Naive thymus-derived CD4-positive, alpha-beta T cell (primary cell): ENCODE measurements at regions not wholly inside any gene's neighbourhood (a gene's known extent, or its start where the extent isn't known, plus 50 kb on each side); places are given as distances from the start of the nearest gene placed in this dataset.
"Not testable (repeated sequence)": the region's sequence is repeated elsewhere in the genome, so short reads cannot be mapped to it uniquely, and the experiment has no call there.

ENCODE experiments used
- ATAC-seq: fragments of 150-1000 bp; cut with Tn5 transposase; 2 replicates; pipeline ENCODE4 v1.10.0; 2021; ENCODE audit warnings: mild to moderate bottlenecking, moderate library complexity
- CTCF ChIA-PET: fragments of 350-600 bp; sonication (Branson Sonifier 250); formaldehyde crosslinking; loops from one replicate; lab custom pipeline; 2021; ENCODE audit warnings: antibody characterized with exemption; lab: Charles Lee
- POLR2A ChIA-PET: fragments of 350-600 bp; sonication (Branson Sonifier 250); formaldehyde crosslinking; loops from one replicate; lab custom pipeline; 2021; ENCODE audit warnings: antibody characterized with exemption, inconsistent platforms; lab: Charles Lee
- DNase-seq, 9 donors: peaks; one replicate each; pipeline versions ENCODE4 v3.0.0 to v3.0.0-alpha.2; 2020 to 2022; ENCODE audit warnings: mixed read lengths in 1 of 9
- H3K27ac ChIP-seq: one replicate; pipeline ENCODE4 v1.7.0; 2013; ENCODE audit warnings: mild to moderate bottlenecking, low read depth, low read length, moderate library complexity
- H3K27me3 ChIP-seq, 2 donors: one replicate each; pipeline ENCODE4 v1.7.0; 2013; ENCODE audit warnings: low read length in 2 of 2, mild to moderate bottlenecking in 2 of 2, moderate library complexity in 2 of 2; ENCODE audit not compliant: control insufficient read depth in 2 of 2, insufficient read depth in 2 of 2
- H3K36me3 ChIP-seq, 3 experiments: 1 replicate in 2 of 3; 2 replicates in 1 of 3; pipeline ENCODE4 v1.7.0; 2013; ENCODE audit warnings: low read length in 3 of 3, mild to moderate bottlenecking in 3 of 3, moderate library complexity in 1 of 3; ENCODE audit not compliant: insufficient read depth in 3 of 3, control insufficient read depth in 2 of 3
- H3K4me1 ChIP-seq, 2 donors: one replicate each; pipeline ENCODE4 v1.7.0; 2013; ENCODE audit warnings: low read length in 2 of 2, mild to moderate bottlenecking in 2 of 2, moderate library complexity in 1 of 2; ENCODE audit not compliant: control insufficient read depth in 2 of 2, insufficient read depth in 2 of 2
- H3K4me3 ChIP-seq: 2 replicates; pipeline ENCODE4 v1.7.0; 2013; ENCODE audit warnings: mild to moderate bottlenecking, low read length
- H3K9me3 ChIP-seq, 3 experiments: 1 replicate in 2 of 3; 2 replicates in 1 of 3; pipeline ENCODE4 v1.7.0; 2013; ENCODE audit warnings: low read length in 3 of 3; ENCODE audit not compliant: control insufficient read depth in 2 of 3
- H3K27ac Mint-ChIP-seq, 9 donors: one replicate each; pipeline ENCODE4 v1.8.0; 2020 to 2022; ENCODE audit warnings: mixed read lengths in 9 of 9, mild to moderate bottlenecking in 8 of 9, moderate library complexity in 5 of 9, inconsistent platforms in 2 of 9
- H3K27me3 Mint-ChIP-seq, 5 donors: one replicate each; pipeline ENCODE4 v1.8.0; 2021 to 2022; ENCODE audit warnings: mixed read lengths in 5 of 5, mild to moderate bottlenecking in 1 of 5
- H3K36me3 Mint-ChIP-seq, 5 donors: one replicate each; pipeline ENCODE4 v1.8.0; 2020 to 2022; ENCODE audit warnings: mixed read lengths in 5 of 5, mild to moderate bottlenecking in 3 of 5, inconsistent platforms in 1 of 5
- H3K4me1 Mint-ChIP-seq, 7 donors: one replicate each; pipeline ENCODE4 v1.8.0; 2020 to 2022; ENCODE audit warnings: mixed read lengths in 7 of 7, mild to moderate bottlenecking in 3 of 7, inconsistent platforms in 1 of 7
- H3K4me3 Mint-ChIP-seq, 10 donors: one replicate each; pipeline ENCODE4 v1.8.0; 2020 to 2022; ENCODE audit warnings: mild to moderate bottlenecking in 10 of 10, mixed read lengths in 10 of 10, moderate library complexity in 6 of 10, inconsistent platforms in 2 of 10
- H3K9me3 Mint-ChIP-seq, 11 donors: one replicate each; pipeline ENCODE4 v1.8.0; 2020 to 2022; ENCODE audit warnings: mixed read lengths in 11 of 11, mild to moderate bottlenecking in 4 of 11, inconsistent platforms in 1 of 11, moderate library complexity in 1 of 11
- intact Hi-C, 2 donors: fragments of 100-400 bp; cut with micrococcal nuclease; formaldehyde crosslinking; loops; one replicate each; pipeline ENCODE4 v1.15.1; 2023

DNA sequence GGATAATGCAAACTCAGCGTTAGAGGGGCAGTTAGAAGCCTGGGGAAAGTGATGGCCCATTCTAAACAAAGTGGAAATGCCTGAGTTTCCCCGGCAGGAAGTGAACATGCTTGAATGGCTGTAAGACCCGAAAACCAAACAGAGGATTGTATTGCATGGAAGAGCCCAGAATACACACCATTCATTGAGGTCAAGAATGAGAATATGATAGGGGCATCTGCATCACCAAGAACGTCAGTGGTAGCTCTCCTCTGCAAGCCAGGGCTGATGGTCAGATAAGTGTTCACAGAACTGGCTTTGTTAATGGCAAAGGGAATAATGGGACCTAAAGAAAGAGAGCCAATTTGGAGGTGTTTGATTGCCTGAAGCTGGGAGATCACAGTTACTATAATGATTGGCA, 663.4 kb downstream of the KHDRBS2 start:
- ATAC-seq (no peak), DNase-seq (no peak)
- Mint-ChIP-seq H3K4me3 (no peak overlapping the region), H3K36me3 (peaks cover 0 to 3% (median 0%) of the 10 kb centered on the region in 5 donors), H3K27me3 (no peaks in the 10 kb centered on the region), H3K4me1 (peaks cover 0 to 2% (median 0%) of the 10 kb centered on the region in 7 donors), H3K27ac (peak overlapping the region in 1 of 9 donors; percentile 31), H3K9me3 (peaks cover 5 to 48% (median 18%) of the 10 kb centered on the region in 11 donors)
- Histone ChIP-seq H3K27me3 (no peaks in the 10 kb centered on the region), H3K27ac (no peak overlapping the region), H3K36me3 (no peaks in the 10 kb centered on the region), H3K9me3 (peaks cover 0 to 4% (median 0%) of the 10 kb centered on the region in 3 experiments), H3K4me1 (no peaks in the 10 kb centered on the region), H3K4me3 (no peak overlapping the region)
- CTCF ChIA-PET: no interaction called here
- POLR2A ChIA-PET: no interaction called here
- intact Hi-C loops: no loop called here

DNA sequence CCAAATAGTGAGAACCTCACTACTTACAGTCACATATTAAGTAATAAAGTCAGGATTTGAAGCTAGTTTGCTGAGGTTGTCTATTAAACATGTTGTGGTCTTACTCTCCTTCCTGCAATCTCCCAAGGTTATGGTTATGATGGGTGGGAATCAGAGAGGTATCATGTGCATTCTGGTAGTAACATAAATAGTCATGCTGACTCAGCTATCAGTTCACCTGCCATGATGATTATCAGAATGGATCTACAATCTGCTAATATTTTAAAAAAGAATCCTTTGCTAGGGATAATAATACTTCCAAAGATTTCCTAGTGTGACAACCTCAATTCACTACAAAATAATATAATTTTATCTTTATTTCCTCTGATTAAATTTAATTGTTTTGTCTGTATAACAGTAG, 671.9 kb downstream of the KHDRBS2 start:
- no peaks in the 10 kb centered on the region for H3K27me3 ChIP-seq
- no peak for ATAC-seq
- DNase-seq: no peak
- no peak overlapping the region for H3K27ac ChIP-seq
- intact Hi-C loops: no loop called here
- Mint-ChIP-seq H3K36me3 (peaks cover 0 to 3% (median 0%) of the 10 kb centered on the region in 5 donors), H3K9me3 (peaks cover 0 to 8% (median 4%) of the 10 kb centered on the region in 11 donors), H3K4me1 (no peaks in the 10 kb centered on the region), H3K27me3 (no peaks in the 10 kb centered on the region), H3K27ac (no peak overlapping the region), H3K4me3 (no peak overlapping the region)
- H3K9me3 ChIP-seq: no peaks in the 10 kb centered on the region
- no peaks in the 10 kb centered on the region for H3K4me1 ChIP-seq
- POLR2A ChIA-PET: no interaction called here
- H3K36me3 ChIP-seq: no peaks in the 10 kb centered on the region
- CTCF ChIA-PET: no interaction called here
- H3K4me3 ChIP-seq: no peak overlapping the region

DNA sequence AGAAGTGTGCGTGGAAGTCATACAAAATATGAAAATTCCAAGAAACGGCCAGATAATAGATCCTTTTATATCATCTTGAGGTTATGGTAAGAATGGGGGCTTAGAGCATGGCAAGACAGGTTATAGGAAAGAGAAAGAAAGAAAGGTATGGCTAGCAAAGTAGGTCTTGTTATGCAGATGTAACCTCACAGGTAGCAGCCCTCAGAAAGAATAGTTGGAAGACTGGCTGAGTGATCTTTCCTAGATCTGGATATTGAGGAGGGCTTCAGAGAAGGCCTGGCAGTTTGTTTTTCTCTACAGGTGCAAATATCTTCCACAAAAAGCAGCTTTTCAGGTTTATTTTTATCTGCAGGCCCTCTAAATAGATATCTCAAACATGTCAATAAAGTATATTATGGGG, 679.5 kb downstream of the KHDRBS2 start:
- no peaks in the 10 kb centered on the region for H3K4me1 ChIP-seq
- no peaks in the 10 kb centered on the region for H3K27me3 ChIP-seq
- peaks cover 0 to 3% (median 0%) of the 10 kb centered on the region in 3 experiments for H3K9me3 ChIP-seq
- Mint-ChIP-seq H3K27me3 (no peaks in the 10 kb centered on the region), H3K9me3 (peaks cover 13 to 47% (median 27%) of the 10 kb centered on the region in 11 donors), H3K27ac (no peak overlapping the region), H3K4me3 (no peak overlapping the region), H3K36me3 (no peaks in the 10 kb centered on the region), H3K4me1 (no peaks in the 10 kb centered on the region)
- POLR2A ChIA-PET: no interaction called here
- DNase-seq (no peak), ATAC-seq (no peak)
- CTCF ChIA-PET: no interaction called here
- no peak overlapping the region for H3K27ac ChIP-seq
- intact Hi-C loops: no loop called here
- no peak overlapping the region for H3K4me3 ChIP-seq
- no peaks in the 10 kb centered on the region for H3K36me3 ChIP-seq

DNA sequence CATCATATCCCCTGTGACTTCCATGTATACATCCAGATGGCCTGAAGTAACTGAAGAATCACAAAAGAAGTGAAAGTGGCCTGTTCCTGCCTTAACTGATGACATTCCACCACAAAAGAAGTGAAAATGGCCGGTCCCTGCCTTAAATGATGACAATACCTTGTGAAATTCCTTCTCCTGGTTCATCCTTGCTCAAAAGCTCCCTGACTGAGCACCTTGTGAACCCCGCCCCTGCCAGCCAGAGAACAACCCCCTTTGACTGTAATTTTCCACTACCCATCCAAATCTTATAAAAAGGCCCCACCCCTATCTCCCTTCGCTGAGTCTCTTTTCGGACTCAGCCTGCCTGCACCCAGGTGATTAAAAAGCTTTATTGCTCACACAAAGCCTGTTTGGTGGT, 680.2 kb downstream of the KHDRBS2 start:
- H3K27ac ChIP-seq, H3K27me3 Mint-ChIP-seq, intact Hi-C loops, H3K36me3 ChIP-seq, H3K4me3 Mint-ChIP-seq, H3K36me3 Mint-ChIP-seq, ATAC-seq, CTCF ChIA-PET, DNase-seq, H3K4me3 ChIP-seq, H3K4me1 Mint-ChIP-seq, H3K9me3 ChIP-seq, H3K27ac Mint-ChIP-seq, H3K27me3 ChIP-seq, POLR2A ChIA-PET, H3K4me1 ChIP-seq: not testable (repeated sequence)
- H3K9me3 Mint-ChIP-seq: peaks cover 17 to 53% (median 30%) of the 10 kb centered on the region in 11 donors

DNA sequence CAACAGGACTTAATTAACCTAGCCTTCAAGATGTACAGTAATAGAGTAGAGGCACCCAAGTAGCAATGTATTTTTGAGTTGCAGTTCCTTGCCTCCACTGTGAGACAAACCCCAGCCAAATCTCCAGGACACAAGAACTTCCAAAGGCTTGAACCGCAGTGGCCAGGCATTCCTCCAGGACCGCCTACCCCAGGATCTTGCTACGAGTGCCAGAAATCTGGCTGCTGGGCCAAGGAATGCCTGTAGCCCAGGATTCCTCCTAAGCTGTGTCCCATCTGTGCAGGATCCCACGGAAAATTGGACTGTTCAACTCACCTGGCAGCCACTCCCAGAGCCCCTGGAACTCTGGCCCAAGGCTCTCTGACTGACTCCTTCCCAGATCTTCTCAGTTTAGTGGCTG, 683.9 kb downstream of the KHDRBS2 start:
- H3K27me3 Mint-ChIP-seq, H3K27me3 ChIP-seq, H3K4me3 Mint-ChIP-seq, H3K36me3 ChIP-seq, H3K36me3 Mint-ChIP-seq, H3K4me1 ChIP-seq, H3K4me3 ChIP-seq, ATAC-seq, H3K27ac ChIP-seq, CTCF ChIA-PET, H3K4me1 Mint-ChIP-seq, POLR2A ChIA-PET, intact Hi-C loops, H3K9me3 ChIP-seq, DNase-seq: not testable (repeated sequence)
- peak overlapping the region in 1 of 9 donors; percentile 18 for H3K27ac Mint-ChIP-seq
- peaks cover 20 to 65% (median 38%) of the 10 kb centered on the region in 11 donors for H3K9me3 Mint-ChIP-seq

DNA sequence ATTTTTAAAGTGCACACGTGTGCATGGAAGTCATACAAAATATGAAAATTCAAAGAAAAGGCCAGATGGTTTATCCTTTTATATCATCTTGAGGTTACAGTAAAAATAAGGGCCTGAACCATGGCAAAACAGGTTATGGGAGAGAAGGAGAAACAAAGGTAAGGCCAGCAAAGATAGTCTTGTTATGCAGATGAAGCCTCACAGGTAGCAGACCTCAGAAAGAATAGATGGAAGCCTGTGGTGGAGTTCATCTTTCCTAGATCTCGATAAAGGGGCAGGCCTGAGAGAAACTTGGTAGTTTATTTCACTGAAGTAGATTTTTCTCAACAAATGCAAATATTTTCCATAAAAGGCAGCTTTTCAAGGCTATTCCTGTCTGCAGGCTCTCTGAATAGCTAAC, 693.8 kb downstream of the KHDRBS2 start:
- Mint-ChIP-seq H3K27me3 (no peaks in the 10 kb centered on the region), H3K4me1 (no peaks in the 10 kb centered on the region), H3K27ac (no peak overlapping the region), H3K36me3 (no peaks in the 10 kb centered on the region), H3K4me3 (no peak overlapping the region), H3K9me3 (peaks cover 6 to 14% (median 10%) of the 10 kb centered on the region in 11 donors)
- DNase-seq: no peak
- Histone ChIP-seq H3K4me1 (no peaks in the 10 kb centered on the region), H3K27me3 (no peaks in the 10 kb centered on the region), H3K9me3 (peaks cover 0 to 4% (median 0%) of the 10 kb centered on the region in 3 experiments), H3K36me3 (no peaks in the 10 kb centered on the region), H3K27ac (no peak overlapping the region), H3K4me3 (no peak overlapping the region)
- POLR2A ChIA-PET: no interaction called here
- intact Hi-C loops: no loop called here
- no peak for ATAC-seq
- CTCF ChIA-PET: no interaction called here

DNA sequence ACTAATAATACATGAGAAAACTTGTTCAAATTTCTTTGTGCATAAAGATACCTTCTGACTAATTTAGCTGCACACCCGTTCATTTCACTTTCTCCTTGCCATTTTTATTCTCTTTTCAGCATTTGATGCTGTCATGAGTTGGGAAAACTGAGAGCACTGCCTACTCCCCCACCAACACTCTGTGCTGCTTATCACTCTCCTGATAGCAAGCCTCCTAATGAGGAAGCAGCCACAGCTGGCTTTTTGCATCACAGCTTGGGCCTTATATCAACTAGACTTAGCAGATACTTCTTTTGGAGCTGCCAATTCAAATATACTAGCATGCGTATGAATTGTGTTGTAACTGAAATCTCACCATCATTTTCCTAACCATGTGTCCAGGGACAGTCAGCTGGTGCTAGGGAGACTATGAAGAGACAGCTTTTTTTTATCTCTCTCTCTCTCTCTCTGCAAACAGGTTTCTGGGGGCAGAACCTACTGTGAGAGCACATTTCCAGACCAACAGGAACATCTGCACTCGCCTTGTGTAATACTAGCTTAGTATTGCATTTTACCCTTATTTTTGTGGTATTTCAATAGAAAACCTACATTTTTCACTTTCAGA, 699.0 kb downstream of the KHDRBS2 start:
- ChIA-PET POLR2A (no interaction called here), CTCF (no interaction called here)
- Mint-ChIP-seq H3K4me1 (no peaks in the 10 kb centered on the region), H3K4me3 (no peak overlapping the region), H3K27me3 (no peaks in the 10 kb centered on the region), H3K9me3 (peaks cover 6 to 17% (median 10%) of the 10 kb centered on the region in 11 donors), H3K27ac (no peak overlapping the region), H3K36me3 (no peaks in the 10 kb centered on the region)
- no peak overlapping the region for H3K27ac ChIP-seq
- intact Hi-C loops: no loop called here
- no peaks in the 10 kb centered on the region for H3K27me3 ChIP-seq
- ATAC-seq (no peak), DNase-seq (no peak)
- H3K4me3 ChIP-seq: no peak overlapping the region
- no peaks in the 10 kb centered on the region for H3K4me1 ChIP-seq
- H3K36me3 ChIP-seq: no peaks in the 10 kb centered on the region
- H3K9me3 ChIP-seq: peaks cover 0 to 4% (median 0%) of the 10 kb centered on the region in 3 experiments
